K562 (cell line): ENCODE measurements at regions not wholly inside any gene's neighbourhood (a gene's known extent, or its start where the extent isn't known, plus 50 kb on each side); places are given as distances from the start of the nearest gene placed in this dataset.

Experiments used
- ATAC-seq: fragments of 200-7000 bp; cut with Tn5 transposase; 3 replicates; pipeline ENCODE4 v1.9.1; 2020; ENCODE audit warnings: moderate library complexity
- BruUV-seq: library from RNA; stranded (reverse); fragments of 400-500 nt; replicated peaks from 2 replicates; lab custom pipeline; 2021; lab: Mats Ljungman, UMichigan
- CTCF ChIA-PET: fragments of 300-600 bp; formaldehyde crosslinking; extraction: SDS; loops from one replicate; lab custom pipeline; 2021; ENCODE audit warnings: low intra/inter-chr PET ratio; lab: Yijun Ruan, JAX
- POLR2A ChIA-PET: fragments of 300-600, 350-650 bp; sonication (Branson Sonifier 250); formaldehyde crosslinking; extraction: SDS; loops from one replicate; lab custom pipeline; 2021; ENCODE audit warnings: antibody characterized with exemption, inconsistent platforms; lab: Yijun Ruan, JAX
- DNase-seq, 4 experiments: peaks; one replicate each; pipeline versions ENCODE4 v3.0.0 to v3.0.0-alpha.2; 2011 to 2018; ENCODE audit warnings: low spot score in 3 of 4, mixed read lengths in 3 of 4; ENCODE audit errors: extremely low read depth in 1 of 4
- FAIRE-seq: peaks from 2 replicates; lab custom pipeline; 2011; peaks lifted over from hg19 to GRCh38; lab: Jason Lieb, UNC
- H2AFZ ChIP-seq: 2 replicates; pipeline ENCODE4 v1.6.0; 2011; ENCODE audit warnings: low read depth, low read length, control low read depth, inconsistent platforms
- H3K27ac ChIP-seq: fragments of 200-600 bp; 3 replicates; pipeline ENCODE4 v1.8.0; 2011; ENCODE audit warnings: low read depth, mild to moderate bottlenecking, control low read depth, inconsistent platforms, low read length, moderate library complexity, mixed read lengths; ENCODE audit errors: extremely low read depth
- H3K27me3 ChIP-seq, 2 experiments: fragments of 300-600 bp in 1 of 2; 2 replicates in 1 of 2; 3 replicates in 1 of 2; pipeline versions ENCODE4 v1.6.0 to v1.8.0; 2011; ENCODE audit warnings: inconsistent platforms in 2 of 2, low read length in 2 of 2, mild to moderate bottlenecking in 1 of 2, mixed read lengths in 1 of 2, moderate library complexity in 1 of 2; ENCODE audit not compliant: control insufficient read depth in 2 of 2, insufficient read depth in 2 of 2
- H3K36me3 ChIP-seq: fragments of 300-600 bp; 3 replicates; pipeline ENCODE4 v1.8.0; 2011; ENCODE audit warnings: mild to moderate bottlenecking, low read length, inconsistent platforms; ENCODE audit not compliant: control insufficient read depth, insufficient read depth
- H3K4me1 ChIP-seq, 2 experiments: fragments of 200-600 bp in 1 of 2; replicated peaks in 1 of 2; 2 replicates in 1 of 2; 3 replicates in 1 of 2; pipeline versions ENCODE4 v1.5.1 to v1.8.0; 2011; ENCODE audit warnings: inconsistent platforms in 2 of 2, low read length in 2 of 2, mild to moderate bottlenecking in 1 of 2, mixed read lengths in 1 of 2, moderate library complexity in 1 of 2; ENCODE audit not compliant: control insufficient read depth in 2 of 2, insufficient read depth in 2 of 2
- H3K4me2 ChIP-seq: 2 replicates; pipeline ENCODE4 v1.6.1; 2011; ENCODE audit warnings: low read length, control low read depth, inconsistent platforms, mixed read lengths; ENCODE audit not compliant: insufficient read depth
- H3K4me3 ChIP-seq: fragments of 200-600 bp; sonication (generic), shearing (Covaris generic); 2 replicates; pipeline ENCODE4 v1.5.1; 2016; ENCODE audit warnings: control low read depth, inconsistent platforms
- H3K79me2 ChIP-seq: fragments of 200-600 bp; 3 replicates; pipeline ENCODE4 v1.8.0; 2011; ENCODE audit warnings: low read length, inconsistent platforms; ENCODE audit not compliant: control insufficient read depth, insufficient read depth
- H3K9ac ChIP-seq, 2 experiments: 2 replicates each; pipeline versions ENCODE4 v1.6.0 to v1.6.1; 2011; ENCODE audit warnings: low read depth in 2 of 2, low read length in 2 of 2, control low read depth in 1 of 2, inconsistent platforms in 1 of 2, mild to moderate bottlenecking in 1 of 2, mixed read lengths in 1 of 2; ENCODE audit not compliant: insufficient read depth in 1 of 2
- H3K9me1 ChIP-seq: one replicate; pipeline ENCODE4 v1.6.0; 2011; ENCODE audit warnings: inconsistent platforms, mild to moderate bottlenecking, low read length, moderate library complexity; ENCODE audit not compliant: control insufficient read depth, insufficient read depth
- H3K9me3 ChIP-seq: replicated peaks from 2 replicates; pipeline ENCODE4 v1.5.1; 2011; ENCODE audit warnings: low read depth, low read length, inconsistent platforms; ENCODE audit not compliant: control insufficient read depth, insufficient read depth
- H4K20me1 ChIP-seq: replicated peaks from 2 replicates; pipeline ENCODE4 v1.6.1; 2011; ENCODE audit warnings: low read length, inconsistent platforms, mixed read lengths; ENCODE audit not compliant: control insufficient read depth, insufficient read depth
- ARHGAP35 ChIP-seq: fragments of 450-650 bp; IDR thresholded peaks from 2 replicates; pipeline ENCODE4 v1.6.1; 2018; ENCODE audit not compliant: partially characterized antibody
- CBFA2T3 ChIP-seq: fragments of 450-650 bp; IDR thresholded peaks from 2 replicates; pipeline ENCODE4 v1.6.1; 2017
- EP300 ChIP-seq: IDR thresholded peaks from 2 replicates; pipeline ENCODE4 v1.6.1; 2012; ENCODE audit warnings: low read length, improper control_type of control experiment
- HNRNPK ChIP-seq: fragments of 200-400 bp; formaldehyde crosslinking; IDR thresholded peaks from one replicate; pipeline ENCODE4 v1.6.1; 2018; ENCODE audit warnings: mild to moderate bottlenecking, low read depth, low read length; ENCODE audit not compliant: poor library complexity, severe bottlenecking
- MTA3 ChIP-seq: fragments of 450-650 bp; formaldehyde crosslinking; IDR thresholded peaks from 2 replicates; pipeline ENCODE4 v1.6.1; 2017; ENCODE audit warnings: mild to moderate bottlenecking, borderline replicate concordance
- NCOR1 ChIP-seq: fragments of 450-650 bp; IDR thresholded peaks from 2 replicates; pipeline ENCODE4 v1.6.1; 2016; ENCODE audit warnings: mild to moderate bottlenecking, moderate library complexity
- TCF3 ChIP-seq: sonication (generic); formaldehyde crosslinking; IDR thresholded peaks from 2 replicates; pipeline ENCODE4 v1.4.0; 2020; ENCODE audit warnings: mild to moderate bottlenecking, missing genetic modification reagents
- ZNF134 ChIP-seq: fragments of 250-450 bp; sonication (Bioruptor Pico); conservative IDR thresholded peaks from 2 replicates; pipeline ENCODE4 v1.4.0; 2020
- WGBS: fragments of 100-300 bp; shearing (Covaris generic); methylation state at CpG from one replicate; pipeline ENCODE4 v1.1.6; 2016; ENCODE audit warnings: low coverage, mixed read lengths; ENCODE audit not compliant: insufficient coverage; ENCODE audit errors: missing lambda C conversion rate; 5-methylcytosine and 5-hydroxymethylcytosine counted together
- in situ Hi-C: fragments of 300-500 bp; cut with MboI; formaldehyde crosslinking; loops from 4 replicates; pipeline ENCODE4 v1.15.0; 2018; ENCODE audit warnings: inconsistent platforms, mixed read lengths
- intact Hi-C: fragments of 100-400 bp; cut with micrococcal nuclease; formaldehyde crosslinking; loops from 2 replicates; pipeline ENCODE4 v1.14.2; 2022
- TF ChIP-seq, protein P1 (sequence below): fragments of 450-650 bp; IDR thresholded peaks from 2 replicates; pipeline ENCODE4 v1.6.1; 2017; ENCODE audit warnings: mild to moderate bottlenecking, moderate library complexity

DNA sequence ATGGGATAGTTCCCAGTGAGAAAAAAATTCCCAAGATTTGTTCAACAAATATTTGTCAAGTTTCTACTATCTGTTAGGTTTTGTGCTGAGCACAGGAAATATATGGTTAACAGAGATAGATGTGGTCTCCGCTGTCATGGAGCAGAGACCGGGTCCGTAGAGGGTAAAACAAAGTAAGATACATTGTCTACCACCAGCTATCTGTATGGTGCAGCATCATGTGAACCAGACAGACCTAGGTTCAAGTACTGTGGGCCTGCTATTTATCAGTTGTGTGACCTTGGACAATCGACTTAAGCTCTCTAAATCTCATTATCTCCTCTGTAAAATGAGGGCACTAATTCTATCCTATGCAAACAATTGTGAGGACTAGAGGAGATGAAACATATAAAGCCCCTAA, 109.8 kb downstream of the DUSP10 start:
- no peaks in the 10 kb centered on the region for H3K9me3 ChIP-seq
- H3K27me3 ChIP-seq = no peaks in the 10 kb centered on the region
- BruUV-seq = no TSS peak
- H3K4me2 ChIP-seq = no peak overlapping the region
- H3K9ac ChIP-seq = no peak overlapping the region
- no peaks in the 10 kb centered on the region for H3K9me1 ChIP-seq
- peak; percentile 46; the same call in 2 of the 3 replicates for ATAC-seq
- in situ Hi-C loops (no loop called here), intact Hi-C loops (loop anchor here (5.0 kb wide), 1 partner anchor 110 kb away; the partner anchor contains the start of gene DUSP10)
- H2AFZ ChIP-seq = no peak overlapping the region
- FAIRE-seq = no peak
- 2% methylated on average over 4 of the region's 4 CpGs for WGBS
- CTCF ChIA-PET = no interaction called here
- peaks cover 0 to 20% of the 10 kb centered on the region in 2 experiments; a peak in 4 of 5 replicates for H3K4me1 ChIP-seq
- H3K4me3 ChIP-seq = no peak overlapping the region
- POLR2A ChIA-PET = interaction anchor here (0.6 kb wide), 1 partner anchor 24 kb away, joined by 3 read pairs; no protein-coding TSS in a partner anchor
- TF ChIP-seq CBFA2T3 (peak; percentile 55; the same call in 1 of the 2 replicates), NCOR1 (peak; percentile 48; the same call in 1 of the 2 replicates), ARHGAP35 (no peak), EP300 (peak; percentile 16; the same call in 1 of the 2 replicates), MTA3 (no peak), ZNF134 (CRISPR knock-in tag) (peak; percentile 71), HNRNPK (no peak), TCF3 (CRISPR knock-in tag) (0 out of 2 replicates have a peak, but pooled peaks have one; percentile 13)
- TF ChIP-seq, protein P1, sequence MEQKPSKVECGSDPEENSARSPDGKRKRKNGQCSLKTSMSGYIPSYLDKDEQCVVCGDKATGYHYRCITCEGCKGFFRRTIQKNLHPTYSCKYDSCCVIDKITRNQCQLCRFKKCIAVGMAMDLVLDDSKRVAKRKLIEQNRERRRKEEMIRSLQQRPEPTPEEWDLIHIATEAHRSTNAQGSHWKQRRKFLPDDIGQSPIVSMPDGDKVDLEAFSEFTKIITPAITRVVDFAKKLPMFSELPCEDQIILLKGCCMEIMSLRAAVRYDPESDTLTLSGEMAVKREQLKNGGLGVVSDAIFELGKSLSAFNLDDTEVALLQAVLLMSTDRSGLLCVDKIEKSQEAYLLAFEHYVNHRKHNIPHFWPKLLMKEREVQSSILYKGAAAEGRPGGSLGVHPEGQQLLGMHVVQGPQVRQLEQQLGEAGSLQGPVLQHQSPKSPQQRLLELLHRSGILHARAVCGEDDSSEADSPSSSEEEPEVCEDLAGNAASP = no peak
- no peaks in the 10 kb centered on the region for H4K20me1 ChIP-seq
- no peak overlapping the region for H3K27ac ChIP-seq
- no peaks in the 10 kb centered on the region for H3K79me2 ChIP-seq
- peak in 1 of 4 experiments; percentile 56 for DNase-seq
- no peaks in the 10 kb centered on the region for H3K36me3 ChIP-seq
